IPS-15b (cell line): ENCODE measurements at regions not wholly inside any gene's neighbourhood (a gene's known extent, or its start where the extent isn't known, plus 50 kb on each side); places are given as distances from the start of the nearest gene placed in this dataset.

Experiments
- H3K27me3 ChIP-seq: one replicate; pipeline ENCODE4 v1.6.1; 2013; ENCODE audit warnings: low read length; ENCODE audit not compliant: control insufficient read depth, insufficient read depth
- H3K36me3 ChIP-seq: one replicate; pipeline ENCODE4 v1.6.1; 2013; ENCODE audit warnings: low read length; ENCODE audit not compliant: control insufficient read depth, insufficient read depth
- H3K4me1 ChIP-seq: one replicate; pipeline ENCODE4 v1.6.1; 2013; ENCODE audit warnings: mild to moderate bottlenecking, low read length; ENCODE audit not compliant: control insufficient read depth, insufficient read depth
- H3K4me3 ChIP-seq: one replicate; pipeline ENCODE4 v1.5.1; 2013; ENCODE audit warnings: low read depth, low read length
- H3K9ac ChIP-seq: one replicate; pipeline ENCODE4 v1.6.1; 2013; ENCODE audit warnings: low read depth, mild to moderate bottlenecking, low read length
- H3K9me3 ChIP-seq: one replicate; pipeline ENCODE4 v1.6.1; 2013; ENCODE audit warnings: mild to moderate bottlenecking, low read length; ENCODE audit not compliant: control insufficient read depth, insufficient read depth

- Histone ChIP-seq H3K9ac (no peak overlapping the region), H3K9me3 (no peaks in the 10 kb centered on the region), H3K36me3 (no peaks in the 10 kb centered on the region), H3K4me3 (no peak overlapping the region), H3K4me1 (no peaks in the 10 kb centered on the region), H3K27me3 (no peaks in the 10 kb centered on the region)
These were observed 108.3 kb upstream of the FAM20C start for GRCh38 chr7:83861-84632.

- H3K27me3 ChIP-seq, result no peaks in the 10 kb centered on the region
- H3K4me3 ChIP-seq, result no peak overlapping the region
- no peaks in the 10 kb centered on the region for H3K9me3 ChIP-seq
- H3K9ac ChIP-seq, result no peak overlapping the region
- no peaks in the 10 kb centered on the region for H3K4me1 ChIP-seq
- no peaks in the 10 kb centered on the region for H3K36me3 ChIP-seq
These were observed 107.7 kb upstream of the FAM20C start for GRCh38 chr7:84633-85020.

GRCh38 chr7:85074-85882 lies 107.1 kb upstream of the FAM20C start:
- H3K4me3 ChIP-seq, result no peak overlapping the region
- no peak overlapping the region for H3K9ac ChIP-seq
- H3K4me1 ChIP-seq, result no peaks in the 10 kb centered on the region
- H3K9me3 ChIP-seq, result no peaks in the 10 kb centered on the region
- no peaks in the 10 kb centered on the region for H3K27me3 ChIP-seq
- H3K36me3 ChIP-seq, result no peaks in the 10 kb centered on the region

GRCh38 chr7:85883-86515 lies 106.4 kb upstream of the FAM20C start:
- no peaks in the 10 kb centered on the region for H3K36me3 ChIP-seq
- H3K4me3 ChIP-seq, result no peak overlapping the region
- no peaks in the 10 kb centered on the region for H3K9me3 ChIP-seq
- H3K4me1 ChIP-seq, result no peaks in the 10 kb centered on the region
- no peaks in the 10 kb centered on the region for H3K27me3 ChIP-seq
- no peak overlapping the region for H3K9ac ChIP-seq

GRCh38 chr7:86629-87028 lies 105.7 kb upstream of the FAM20C start:
- Histone ChIP-seq H3K36me3 (no peaks in the 10 kb centered on the region), H3K27me3 (no peaks in the 10 kb centered on the region), H3K4me3 (no peak overlapping the region), H3K9me3 (no peaks in the 10 kb centered on the region), H3K4me1 (no peaks in the 10 kb centered on the region), H3K9ac (no peak overlapping the region)

GRCh38 chr7:87047-87446 lies 105.3 kb upstream of the FAM20C start:
- no peaks in the 10 kb centered on the region for H3K27me3 ChIP-seq
- H3K4me1 ChIP-seq, result peaks cover under 1% of the 10 kb centered on the region
- no peak overlapping the region for H3K9ac ChIP-seq
- no peaks in the 10 kb centered on the region for H3K9me3 ChIP-seq
- H3K4me3 ChIP-seq, result no peak overlapping the region
- H3K36me3 ChIP-seq, result no peaks in the 10 kb centered on the region

- Histone ChIP-seq H3K4me3 (no peak overlapping the region), H3K27me3 (no peaks in the 10 kb centered on the region), H3K9me3 (no peaks in the 10 kb centered on the region), H3K36me3 (no peaks in the 10 kb centered on the region), H3K9ac (no peak overlapping the region), H3K4me1 (peaks cover 5% of the 10 kb centered on the region)
These were observed 104.7 kb upstream of the FAM20C start for GRCh38 chr7:87671-88070.

GRCh38 chr7:88095-88926 lies 104.1 kb upstream of the FAM20C start:
- peaks cover 5% of the 10 kb centered on the region for H3K4me1 ChIP-seq
- no peak overlapping the region for H3K4me3 ChIP-seq
- no peaks in the 10 kb centered on the region for H3K36me3 ChIP-seq
- H3K9ac ChIP-seq, result no peak overlapping the region
- H3K27me3 ChIP-seq, result no peaks in the 10 kb centered on the region
- no peaks in the 10 kb centered on the region for H3K9me3 ChIP-seq

GRCh38 chr7:88927-89231 lies 103.5 kb upstream of the FAM20C start:
- H3K36me3 ChIP-seq, result no peaks in the 10 kb centered on the region
- H3K9ac ChIP-seq, result no peak overlapping the region
- no peaks in the 10 kb centered on the region for H3K27me3 ChIP-seq
- H3K4me1 ChIP-seq, result peaks cover 5% of the 10 kb centered on the region
- no peaks in the 10 kb centered on the region for H3K9me3 ChIP-seq
- no peak overlapping the region for H3K4me3 ChIP-seq

GRCh38 chr7:89232-90019 lies 102.9 kb upstream of the FAM20C start:
- H3K36me3 ChIP-seq, result no peaks in the 10 kb centered on the region
- no peaks in the 10 kb centered on the region for H3K9me3 ChIP-seq
- H3K9ac ChIP-seq, result no peak overlapping the region
- H3K4me3 ChIP-seq, result no peak overlapping the region
- peaks cover 8% of the 10 kb centered on the region for H3K4me1 ChIP-seq
- H3K27me3 ChIP-seq, result no peaks in the 10 kb centered on the region
